Gastrocnemius medialis (tissue), 4 donors: ENCODE measurements at regions not wholly inside any gene's neighbourhood (a gene's known extent, or its start where the extent isn't known, plus 50 kb on each side); places are given as distances from the start of the nearest gene placed in this dataset.

Experiments
- POLR2A ChIP-seq, 2 donors: fragments of 450-650 bp; IDR thresholded peaks; one replicate each; pipeline ENCODE4 v1.6.1; 2017; ENCODE audit warnings: antibody characterized with exemption in 2 of 2, mild to moderate bottlenecking in 2 of 2, moderate library complexity in 2 of 2
- TF ChIP-seq, protein P1 (sequence below), 5 experiments: fragments of 450-650 bp in 3 of 5; fragments of 200-600 bp in 2 of 5; sonication (generic) in 2 of 5; IDR thresholded peaks in 4 of 5; conservative IDR thresholded peaks in 1 of 5; 1 replicate in 4 of 5; 2 replicates in 1 of 5; pipeline ENCODE4 v1.5.1; 2016 to 2019; ENCODE audit warnings: antibody characterized with exemption in 5 of 5, mild to moderate bottlenecking in 3 of 5, moderate library complexity in 3 of 5

DNA sequence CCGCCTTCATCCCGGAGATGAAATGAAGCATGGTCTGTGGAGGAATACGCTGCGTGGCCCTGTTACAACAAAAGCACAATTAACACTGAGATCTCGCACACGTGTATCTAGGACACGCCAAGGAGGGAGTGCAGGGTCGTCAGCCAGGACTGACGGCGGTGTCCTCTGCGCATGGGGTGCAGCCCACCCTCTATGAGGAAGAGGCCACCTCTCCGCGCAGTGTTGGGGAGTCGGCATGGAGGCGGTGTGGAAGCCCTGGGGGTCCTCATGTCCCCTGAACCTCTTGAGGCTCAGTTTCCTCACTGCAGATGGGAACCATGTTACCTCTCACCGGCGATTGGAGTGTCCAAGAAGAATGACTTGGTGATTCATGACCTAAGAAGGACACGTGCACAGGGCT is 86.0 kb upstream of the ZNF236 start:
- TF ChIP-seq POLR2A (IDR thresholded peaks at IDR 0.05) = no peak
- TF ChIP-seq, protein P1, sequence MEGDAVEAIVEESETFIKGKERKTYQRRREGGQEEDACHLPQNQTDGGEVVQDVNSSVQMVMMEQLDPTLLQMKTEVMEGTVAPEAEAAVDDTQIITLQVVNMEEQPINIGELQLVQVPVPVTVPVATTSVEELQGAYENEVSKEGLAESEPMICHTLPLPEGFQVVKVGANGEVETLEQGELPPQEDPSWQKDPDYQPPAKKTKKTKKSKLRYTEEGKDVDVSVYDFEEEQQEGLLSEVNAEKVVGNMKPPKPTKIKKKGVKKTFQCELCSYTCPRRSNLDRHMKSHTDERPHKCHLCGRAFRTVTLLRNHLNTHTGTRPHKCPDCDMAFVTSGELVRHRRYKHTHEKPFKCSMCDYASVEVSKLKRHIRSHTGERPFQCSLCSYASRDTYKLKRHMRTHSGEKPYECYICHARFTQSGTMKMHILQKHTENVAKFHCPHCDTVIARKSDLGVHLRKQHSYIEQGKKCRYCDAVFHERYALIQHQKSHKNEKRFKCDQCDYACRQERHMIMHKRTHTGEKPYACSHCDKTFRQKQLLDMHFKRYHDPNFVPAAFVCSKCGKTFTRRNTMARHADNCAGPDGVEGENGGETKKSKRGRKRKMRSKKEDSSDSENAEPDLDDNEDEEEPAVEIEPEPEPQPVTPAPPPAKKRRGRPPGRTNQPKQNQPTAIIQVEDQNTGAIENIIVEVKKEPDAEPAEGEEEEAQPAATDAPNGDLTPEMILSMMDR (IDR thresholded peaks at IDR 0.05 in 4 of 5, conservative IDR thresholded peaks at IDR 0.05 in 1 of 5) = no peak
